Kidney epithelial cell (primary cell): ENCODE measurements at regions not wholly inside any gene's neighbourhood (a gene's known extent, or its start where the extent isn't known, plus 50 kb on each side); places are given as distances from the start of the nearest gene placed in this dataset.
"Not testable (repeated sequence)": the region's sequence is repeated elsewhere in the genome, so short reads cannot be mapped to it uniquely, and the experiment has no call there.

Experiments used
- DNase-seq: peaks from one replicate; pipeline ENCODE4 v3.0.0-alpha.2; 2010; ENCODE audit warnings: low read depth
- H3K27me3 ChIP-seq: 2 replicates; pipeline ENCODE4 v1.6.0; 2011; ENCODE audit warnings: low read length; ENCODE audit not compliant: control insufficient read depth, insufficient read depth
- H3K36me3 ChIP-seq: 2 replicates; pipeline ENCODE4 v1.5.1; 2011; ENCODE audit warnings: low read length; ENCODE audit not compliant: control insufficient read depth, insufficient read depth
- H3K4me3 ChIP-seq: 2 replicates; pipeline ENCODE4 v1.5.1; 2011; ENCODE audit warnings: low read depth, mild to moderate bottlenecking, control low read depth, low read length
- TF ChIP-seq, protein P1 (sequence below): IDR thresholded peaks from 2 replicates; pipeline ENCODE4 v1.5.1; 2011; ENCODE audit warnings: mild to moderate bottlenecking, moderate library complexity, low read length, control low read depth, inconsistent platforms; ENCODE audit not compliant: insufficient read depth, poor library complexity, severe bottlenecking

DNA sequence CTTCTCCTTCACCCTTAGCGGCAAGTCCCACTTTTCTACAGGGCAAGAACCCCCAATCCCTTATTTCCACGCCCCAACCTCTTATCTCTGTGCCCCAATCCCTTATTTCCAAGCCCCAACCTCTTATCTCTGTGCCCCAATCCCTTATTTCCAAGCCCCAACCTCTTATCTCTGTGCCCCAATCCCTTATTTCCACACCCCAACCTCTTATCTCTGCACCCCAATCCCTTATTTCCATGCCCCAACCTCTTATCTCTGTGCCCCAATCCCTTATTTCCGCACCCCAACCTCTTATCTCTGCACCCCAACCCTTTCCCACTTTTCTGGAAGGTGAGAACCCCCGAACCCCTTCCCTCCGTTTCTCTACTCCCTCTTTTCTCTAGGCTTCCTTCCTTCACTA, 116.1 kb upstream of the GJE1 start:
- DNase-seq, H3K4me3 ChIP-seq, H3K27me3 ChIP-seq: not testable (repeated sequence)

DNA sequence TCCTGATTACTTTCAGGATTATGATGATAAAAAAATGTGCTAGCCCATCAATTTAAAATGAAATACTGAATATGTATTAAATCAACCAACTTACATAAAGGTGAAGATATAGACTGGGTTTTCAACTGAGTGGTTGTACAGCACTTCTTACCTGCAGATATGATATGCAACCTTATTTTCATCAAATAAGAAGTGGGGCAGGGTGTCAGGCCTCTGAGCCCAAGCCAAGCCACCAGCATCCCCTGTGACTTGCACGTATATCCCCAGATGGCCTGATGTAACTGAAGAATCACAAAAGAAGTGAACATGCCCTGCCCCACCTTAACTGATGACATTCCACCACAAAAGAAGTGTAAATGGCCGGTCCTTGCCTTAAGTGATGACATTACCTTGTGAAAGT, 117.3 kb upstream of the GJE1 start:
- not testable (repeated sequence) for H3K4me3 ChIP-seq, H3K27me3 ChIP-seq, DNase-seq, H3K36me3 ChIP-seq

More for the DNA sequence above, 116.1 kb upstream of the GJE1 start:
- not testable (repeated sequence) for H3K36me3 ChIP-seq

DNA sequence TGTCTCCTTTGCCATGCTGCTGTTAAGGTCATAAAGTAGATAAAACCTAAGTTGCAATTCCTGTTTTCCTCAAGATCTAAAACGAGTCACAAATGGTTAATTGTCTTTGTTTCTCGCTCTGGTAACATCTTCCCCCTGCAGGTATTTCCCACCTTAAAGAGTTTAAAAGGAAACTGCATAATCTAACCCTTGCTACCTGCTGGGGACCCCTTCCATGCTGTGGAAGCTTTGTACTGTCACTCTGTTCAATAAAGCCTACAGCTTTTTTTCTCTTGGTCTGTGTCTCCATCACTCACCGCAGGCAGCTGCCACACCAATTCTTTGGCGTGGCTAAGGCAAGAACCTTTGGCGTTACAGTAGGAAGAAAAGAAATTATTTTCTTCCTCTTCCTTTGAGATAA, 117.7 kb upstream of the GJE1 start:
- H3K4me3 ChIP-seq: no peak overlapping the region
- TF ChIP-seq, protein P1, sequence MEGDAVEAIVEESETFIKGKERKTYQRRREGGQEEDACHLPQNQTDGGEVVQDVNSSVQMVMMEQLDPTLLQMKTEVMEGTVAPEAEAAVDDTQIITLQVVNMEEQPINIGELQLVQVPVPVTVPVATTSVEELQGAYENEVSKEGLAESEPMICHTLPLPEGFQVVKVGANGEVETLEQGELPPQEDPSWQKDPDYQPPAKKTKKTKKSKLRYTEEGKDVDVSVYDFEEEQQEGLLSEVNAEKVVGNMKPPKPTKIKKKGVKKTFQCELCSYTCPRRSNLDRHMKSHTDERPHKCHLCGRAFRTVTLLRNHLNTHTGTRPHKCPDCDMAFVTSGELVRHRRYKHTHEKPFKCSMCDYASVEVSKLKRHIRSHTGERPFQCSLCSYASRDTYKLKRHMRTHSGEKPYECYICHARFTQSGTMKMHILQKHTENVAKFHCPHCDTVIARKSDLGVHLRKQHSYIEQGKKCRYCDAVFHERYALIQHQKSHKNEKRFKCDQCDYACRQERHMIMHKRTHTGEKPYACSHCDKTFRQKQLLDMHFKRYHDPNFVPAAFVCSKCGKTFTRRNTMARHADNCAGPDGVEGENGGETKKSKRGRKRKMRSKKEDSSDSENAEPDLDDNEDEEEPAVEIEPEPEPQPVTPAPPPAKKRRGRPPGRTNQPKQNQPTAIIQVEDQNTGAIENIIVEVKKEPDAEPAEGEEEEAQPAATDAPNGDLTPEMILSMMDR: no peak
- H3K27me3 ChIP-seq: no peaks in the 10 kb centered on the region
- no peaks in the 10 kb centered on the region for H3K36me3 ChIP-seq
- no peak for DNase-seq

DNA sequence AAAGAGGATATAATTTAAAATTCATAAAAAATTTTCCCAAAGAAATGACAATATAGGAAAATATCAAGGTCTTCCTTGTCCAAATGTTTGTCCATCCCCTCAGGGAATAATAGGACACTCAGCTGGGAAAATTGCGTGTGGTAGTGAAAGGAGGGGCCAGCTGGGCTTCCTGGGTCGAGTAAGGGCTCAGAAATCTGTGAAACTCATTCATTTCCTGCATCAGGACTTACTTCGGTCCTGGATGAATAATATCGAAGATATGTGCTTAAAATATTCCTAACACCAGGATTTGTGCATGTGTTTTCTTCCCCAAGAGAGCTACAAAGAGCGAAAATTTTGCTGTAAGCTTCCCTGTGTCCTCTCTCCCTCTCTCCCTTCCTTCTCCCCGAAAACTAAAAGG, 118.2 kb upstream of the GJE1 start:
- TF ChIP-seq, protein P1: no peak
- no peaks in the 10 kb centered on the region for H3K27me3 ChIP-seq
- no peak overlapping the region for H3K4me3 ChIP-seq
- peak; percentile 78 for DNase-seq
- no peaks in the 10 kb centered on the region for H3K36me3 ChIP-seq

DNA sequence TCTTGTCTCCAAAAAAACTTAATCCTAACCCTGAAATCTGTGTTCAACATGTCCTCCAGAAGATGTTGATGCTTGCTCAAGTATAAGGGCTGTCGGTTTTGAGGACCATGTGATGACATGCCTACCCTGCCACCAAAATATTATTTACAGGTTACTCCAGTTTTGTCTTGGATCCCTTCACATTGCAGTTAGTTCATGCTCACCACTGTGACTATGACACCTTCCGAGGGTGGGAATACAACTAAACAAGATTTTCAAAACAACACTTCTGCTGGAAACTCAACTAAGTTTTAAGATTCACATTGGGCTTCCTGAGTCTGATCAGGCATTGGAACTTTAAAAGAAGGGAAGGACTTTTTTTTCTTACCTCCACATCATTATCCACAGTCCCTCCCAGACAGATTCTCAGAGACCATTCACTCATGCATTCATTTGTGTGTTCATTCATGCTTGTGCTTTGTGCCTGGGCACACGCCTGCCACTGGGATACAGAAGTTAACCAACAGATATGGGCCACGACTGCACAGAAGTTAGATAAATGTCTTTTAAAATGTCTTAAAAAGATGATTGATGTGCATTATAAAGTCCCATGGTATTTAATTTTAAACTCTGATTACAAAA, 118.7 kb upstream of the GJE1 start:
- Histone ChIP-seq H3K27me3 (no peaks in the 10 kb centered on the region), H3K36me3 (no peaks in the 10 kb centered on the region), H3K4me3 (no peak overlapping the region)
- peak; percentile 56 for DNase-seq
- TF ChIP-seq, protein P1: no peak

DNA sequence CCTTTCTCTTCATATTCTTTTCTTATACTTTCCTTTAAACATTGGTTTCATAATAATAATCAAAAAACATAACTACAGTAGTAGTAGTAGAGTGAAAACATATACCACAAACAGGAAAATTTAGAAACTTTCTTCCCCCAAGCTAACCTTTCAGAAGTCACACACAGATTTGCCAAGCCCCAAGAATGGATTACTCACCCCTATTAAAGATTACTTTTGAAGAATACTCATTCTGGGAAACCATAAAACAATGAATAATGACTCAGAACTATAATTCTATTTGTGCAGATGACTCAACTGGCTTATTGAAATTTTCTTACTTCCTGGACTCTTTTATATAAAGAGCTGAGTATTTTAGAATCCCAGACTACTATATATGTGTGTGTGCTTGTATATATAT, 119.4 kb upstream of the GJE1 start:
- Histone ChIP-seq H3K4me3 (no peak overlapping the region), H3K27me3 (no peaks in the 10 kb centered on the region), H3K36me3 (no peaks in the 10 kb centered on the region)
- TF ChIP-seq, protein P1: no peak
- DNase-seq: peak; percentile 70

DNA sequence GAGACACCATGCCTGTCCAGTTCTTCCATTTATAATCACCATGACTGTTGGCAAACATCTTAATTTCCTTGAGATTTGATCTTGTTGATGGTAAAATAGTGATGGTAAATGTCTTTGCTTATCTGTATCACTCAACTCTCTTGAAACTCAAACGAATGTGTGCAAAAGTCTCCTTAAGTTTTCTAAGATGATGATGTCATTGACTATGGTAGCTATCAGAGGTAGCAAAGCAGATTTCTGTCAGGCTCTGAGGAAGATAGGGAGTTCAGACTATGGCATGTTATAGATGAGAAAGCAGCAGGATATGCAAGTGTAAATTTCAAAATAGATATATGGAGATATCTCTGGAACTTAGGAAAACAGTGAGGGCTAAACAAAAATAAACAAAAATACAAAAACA, 121.0 kb upstream of the GJE1 start:
- Histone ChIP-seq H3K36me3 (no peaks in the 10 kb centered on the region), H3K4me3 (no peak overlapping the region), H3K27me3 (no peaks in the 10 kb centered on the region)
- TF ChIP-seq, protein P1: no peak
- DNase-seq: no peak
